K562 (cell line): ENCODE measurements at regions not wholly inside any gene's neighbourhood (a gene's known extent, or its start where the extent isn't known, plus 50 kb on each side); places are given as distances from the start of the nearest gene placed in this dataset.

Experiments used
- ATAC-seq: fragments of 200-7000 bp; cut with Tn5 transposase; 3 replicates; pipeline ENCODE4 v1.9.1; 2020; ENCODE audit warnings: moderate library complexity
- BruUV-seq: library from RNA; stranded (reverse); fragments of 400-500 nt; replicated peaks from 2 replicates; lab custom pipeline; 2021; lab: Mats Ljungman, UMichigan
- CTCF ChIA-PET: fragments of 300-600 bp; formaldehyde crosslinking; extraction: SDS; loops from one replicate; lab custom pipeline; 2021; ENCODE audit warnings: low intra/inter-chr PET ratio; lab: Yijun Ruan, JAX
- POLR2A ChIA-PET: fragments of 300-600, 350-650 bp; sonication (Branson Sonifier 250); formaldehyde crosslinking; extraction: SDS; loops from one replicate; lab custom pipeline; 2021; ENCODE audit warnings: antibody characterized with exemption, inconsistent platforms; lab: Yijun Ruan, JAX
- DNase-seq, 4 experiments: peaks; one replicate each; pipeline versions ENCODE4 v3.0.0 to v3.0.0-alpha.2; 2011 to 2018; ENCODE audit warnings: low spot score in 3 of 4, mixed read lengths in 3 of 4; ENCODE audit errors: extremely low read depth in 1 of 4
- FAIRE-seq: peaks from 2 replicates; lab custom pipeline; 2011; peaks lifted over from hg19 to GRCh38; lab: Jason Lieb, UNC
- H2AFZ ChIP-seq: 2 replicates; pipeline ENCODE4 v1.6.0; 2011; ENCODE audit warnings: low read depth, low read length, control low read depth, inconsistent platforms
- H3K27ac ChIP-seq: fragments of 200-600 bp; 3 replicates; pipeline ENCODE4 v1.8.0; 2011; ENCODE audit warnings: low read depth, mild to moderate bottlenecking, control low read depth, inconsistent platforms, low read length, moderate library complexity, mixed read lengths; ENCODE audit errors: extremely low read depth
- H3K27me3 ChIP-seq, 2 experiments: fragments of 300-600 bp in 1 of 2; 2 replicates in 1 of 2; 3 replicates in 1 of 2; pipeline versions ENCODE4 v1.6.0 to v1.8.0; 2011; ENCODE audit warnings: inconsistent platforms in 2 of 2, low read length in 2 of 2, mild to moderate bottlenecking in 1 of 2, mixed read lengths in 1 of 2, moderate library complexity in 1 of 2; ENCODE audit not compliant: control insufficient read depth in 2 of 2, insufficient read depth in 2 of 2
- H3K36me3 ChIP-seq: fragments of 300-600 bp; 3 replicates; pipeline ENCODE4 v1.8.0; 2011; ENCODE audit warnings: mild to moderate bottlenecking, low read length, inconsistent platforms; ENCODE audit not compliant: control insufficient read depth, insufficient read depth
- H3K4me1 ChIP-seq, 2 experiments: fragments of 200-600 bp in 1 of 2; replicated peaks in 1 of 2; 2 replicates in 1 of 2; 3 replicates in 1 of 2; pipeline versions ENCODE4 v1.5.1 to v1.8.0; 2011; ENCODE audit warnings: inconsistent platforms in 2 of 2, low read length in 2 of 2, mild to moderate bottlenecking in 1 of 2, mixed read lengths in 1 of 2, moderate library complexity in 1 of 2; ENCODE audit not compliant: control insufficient read depth in 2 of 2, insufficient read depth in 2 of 2
- H3K4me2 ChIP-seq: 2 replicates; pipeline ENCODE4 v1.6.1; 2011; ENCODE audit warnings: low read length, control low read depth, inconsistent platforms, mixed read lengths; ENCODE audit not compliant: insufficient read depth
- H3K4me3 ChIP-seq: fragments of 200-600 bp; sonication (generic), shearing (Covaris generic); 2 replicates; pipeline ENCODE4 v1.5.1; 2016; ENCODE audit warnings: control low read depth, inconsistent platforms
- H3K79me2 ChIP-seq: fragments of 200-600 bp; 3 replicates; pipeline ENCODE4 v1.8.0; 2011; ENCODE audit warnings: low read length, inconsistent platforms; ENCODE audit not compliant: control insufficient read depth, insufficient read depth
- H3K9ac ChIP-seq, 2 experiments: 2 replicates each; pipeline versions ENCODE4 v1.6.0 to v1.6.1; 2011; ENCODE audit warnings: low read depth in 2 of 2, low read length in 2 of 2, control low read depth in 1 of 2, inconsistent platforms in 1 of 2, mild to moderate bottlenecking in 1 of 2, mixed read lengths in 1 of 2; ENCODE audit not compliant: insufficient read depth in 1 of 2
- H3K9me1 ChIP-seq: one replicate; pipeline ENCODE4 v1.6.0; 2011; ENCODE audit warnings: inconsistent platforms, mild to moderate bottlenecking, low read length, moderate library complexity; ENCODE audit not compliant: control insufficient read depth, insufficient read depth
- H3K9me3 ChIP-seq: replicated peaks from 2 replicates; pipeline ENCODE4 v1.5.1; 2011; ENCODE audit warnings: low read depth, low read length, inconsistent platforms; ENCODE audit not compliant: control insufficient read depth, insufficient read depth
- H4K20me1 ChIP-seq: replicated peaks from 2 replicates; pipeline ENCODE4 v1.6.1; 2011; ENCODE audit warnings: low read length, inconsistent platforms, mixed read lengths; ENCODE audit not compliant: control insufficient read depth, insufficient read depth
- BACH1 ChIP-seq: fragments of 200-800 bp; sonication (Bioruptor generic); IDR thresholded peaks from 2 replicates; pipeline ENCODE4 v1.6.1; 2016; ENCODE audit warnings: missing genetic modification characterization, missing compliant biosample characterization
- MLLT1 ChIP-seq, 2 experiments: fragments of 450-650 bp; IDR thresholded peaks; 2 replicates each; pipeline ENCODE4 v1.6.1; 2016
- PHF21A ChIP-seq: fragments of 450-650 bp; IDR thresholded peaks from 2 replicates; pipeline ENCODE4 v1.6.1; 2017; ENCODE audit warnings: low read depth, borderline replicate concordance
- SMARCA5 ChIP-seq: fragments of 450-650 bp; IDR thresholded peaks from 2 replicates; pipeline ENCODE4 v1.6.1; 2016
- SP2 ChIP-seq: IDR thresholded peaks from 2 replicates; pipeline ENCODE4 v1.6.1; 2011; ENCODE audit warnings: mild to moderate bottlenecking, low read depth, low read length, moderate library complexity; ENCODE audit not compliant: poor library complexity, severe bottlenecking; ENCODE audit errors: extremely low read depth
- STAT5A ChIP-seq: IDR thresholded peaks from 2 replicates; pipeline ENCODE4 v1.6.1; 2012; ENCODE audit warnings: low read length, inconsistent platforms, borderline replicate concordance
- TAL1 ChIP-seq: fragments of 450-650 bp; IDR thresholded peaks from 2 replicates; pipeline ENCODE4 v1.6.1; 2016; ENCODE audit warnings: mild to moderate bottlenecking
- VEZF1 ChIP-seq: fragments of 200-800 bp; sonication (Bioruptor generic); IDR thresholded peaks from 2 replicates; pipeline ENCODE4 v1.6.1; 2017; ENCODE audit warnings: missing genetic modification characterization, missing compliant biosample characterization
- WGBS: fragments of 100-300 bp; shearing (Covaris generic); methylation state at CpG from one replicate; pipeline ENCODE4 v1.1.6; 2016; ENCODE audit warnings: low coverage, mixed read lengths; ENCODE audit not compliant: insufficient coverage; ENCODE audit errors: missing lambda C conversion rate; 5-methylcytosine and 5-hydroxymethylcytosine counted together
- in situ Hi-C: fragments of 300-500 bp; cut with MboI; formaldehyde crosslinking; loops from 4 replicates; pipeline ENCODE4 v1.15.0; 2018; ENCODE audit warnings: inconsistent platforms, mixed read lengths
- intact Hi-C: fragments of 100-400 bp; cut with micrococcal nuclease; formaldehyde crosslinking; loops from 2 replicates; pipeline ENCODE4 v1.14.2; 2022
- TF ChIP-seq, protein P1 (sequence below): IDR thresholded peaks from 3 replicates; pipeline ENCODE4 v1.6.1; 2011; ENCODE audit warnings: borderline replicate concordance, mild to moderate bottlenecking; ENCODE audit not compliant: insufficient read length, insufficient read depth
- TF ChIP-seq, protein P2 (sequence below): fragments of 250-450 bp; sonication (Bioruptor Pico); IDR thresholded peaks from 2 replicates; pipeline ENCODE4 v1.9.0; 2021; ENCODE audit warnings: mild to moderate bottlenecking
- TF ChIP-seq, protein P3 (sequence below): fragments of 250-450 bp; sonication (Bioruptor Pico); IDR thresholded peaks from 2 replicates; pipeline ENCODE4 v1.5.0; 2021

DNA sequence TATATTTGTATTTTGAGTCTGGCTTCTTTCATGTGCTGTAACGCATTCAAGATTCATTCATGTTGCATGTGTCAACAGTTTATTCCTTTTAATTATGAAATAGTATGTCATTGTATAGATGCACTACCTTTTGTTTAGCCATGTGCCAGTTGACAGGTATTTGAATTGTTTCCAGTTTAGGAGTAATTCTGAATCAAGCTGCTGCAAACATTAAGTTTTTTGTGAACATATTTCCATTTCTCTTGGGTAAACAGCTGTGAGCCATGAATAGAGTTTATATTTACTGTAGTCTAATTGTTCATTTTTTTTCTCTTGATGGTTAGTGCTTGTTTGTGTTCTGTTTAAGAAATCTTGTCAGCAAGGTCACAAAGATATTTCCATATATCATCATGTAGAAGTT lies 142.4 kb upstream of the RIPOR2 start:
- no TSS peak for BruUV-seq
- no peak for ATAC-seq
- H3K27ac ChIP-seq: no peak overlapping the region

More for the DNA sequence above, 142.4 kb upstream of the RIPOR2 start:
- intact Hi-C loops: loop anchor here (10.0 kb wide), 1 partner anchor 793 kb away; no protein-coding TSS in a partner anchor
- Histone ChIP-seq H3K79me2 (no peaks in the 10 kb centered on the region), H3K9me1 (no peaks in the 10 kb centered on the region)
- no peak for TF ChIP-seq TAL1
- TF ChIP-seq BACH1 (tag): no peak
- TF ChIP-seq SP2: no peak
- TF ChIP-seq, protein P1, sequence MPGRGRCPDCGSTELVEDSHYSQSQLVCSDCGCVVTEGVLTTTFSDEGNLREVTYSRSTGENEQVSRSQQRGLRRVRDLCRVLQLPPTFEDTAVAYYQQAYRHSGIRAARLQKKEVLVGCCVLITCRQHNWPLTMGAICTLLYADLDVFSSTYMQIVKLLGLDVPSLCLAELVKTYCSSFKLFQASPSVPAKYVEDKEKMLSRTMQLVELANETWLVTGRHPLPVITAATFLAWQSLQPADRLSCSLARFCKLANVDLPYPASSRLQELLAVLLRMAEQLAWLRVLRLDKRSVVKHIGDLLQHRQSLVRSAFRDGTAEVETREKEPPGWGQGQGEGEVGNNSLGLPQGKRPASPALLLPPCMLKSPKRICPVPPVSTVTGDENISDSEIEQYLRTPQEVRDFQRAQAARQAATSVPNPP: no peak
- no peak for TF ChIP-seq MLLT1 (IDR thresholded peaks at IDR 0.05)
- TF ChIP-seq, protein P2, sequence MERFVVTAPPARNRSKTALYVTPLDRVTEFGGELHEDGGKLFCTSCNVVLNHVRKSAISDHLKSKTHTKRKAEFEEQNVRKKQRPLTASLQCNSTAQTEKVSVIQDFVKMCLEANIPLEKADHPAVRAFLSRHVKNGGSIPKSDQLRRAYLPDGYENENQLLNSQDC: no peak
- TF ChIP-seq VEZF1 (CRISPR knock-in tag): no peak
- TF ChIP-seq SMARCA5: no peak
- TF ChIP-seq, protein P3, sequence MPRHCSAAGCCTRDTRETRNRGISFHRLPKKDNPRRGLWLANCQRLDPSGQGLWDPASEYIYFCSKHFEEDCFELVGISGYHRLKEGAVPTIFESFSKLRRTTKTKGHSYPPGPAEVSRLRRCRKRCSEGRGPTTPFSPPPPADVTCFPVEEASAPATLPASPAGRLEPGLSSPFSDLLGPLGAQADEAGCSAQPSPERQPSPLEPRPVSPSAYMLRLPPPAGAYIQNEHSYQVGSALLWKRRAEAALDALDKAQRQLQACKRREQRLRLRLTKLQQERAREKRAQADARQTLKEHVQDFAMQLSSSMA (CRISPR knock-in tag): no peak
- TF ChIP-seq STAT5A: no peak
- TF ChIP-seq PHF21A: no peak
- TF ChIP-seq, all 486 proteins: peak for 0
- Histone ChIP-seq H3K27me3 (peaks cover 0 to 7% of the 10 kb centered on the region in 2 experiments; a peak in 2 of 5 replicates), H4K20me1 (no peaks in the 10 kb centered on the region), H3K4me2 (no peak overlapping the region), H3K9ac (no peak overlapping the region), H3K36me3 (no peaks in the 10 kb centered on the region), H2AFZ (no peak overlapping the region), H3K4me1 (no peaks in the 10 kb centered on the region), H3K9me3 (no peaks in the 10 kb centered on the region), H3K4me3 (no peak overlapping the region)
- in situ Hi-C loops: no loop called here
- CTCF ChIA-PET: no interaction called here
- POLR2A ChIA-PET: no interaction called here
- DNase-seq: no peak
- FAIRE-seq: no peak
- WGBS: 0% methylated on average over 1 of the region's 1 CpG
